SK-N-SH treated with all-trans-retinoic acid at 6 μM for 48 hours (cell line): ENCODE measurements at regions not wholly inside any gene's neighbourhood (a gene's known extent, or its start where the extent isn't known, plus 50 kb on each side); places are given as distances from the start of the nearest gene placed in this dataset.
A peak's percentile ranks its signal among the peaks of the same experiment; 100 is the strongest.

ENCODE experiments used
- ATAC-seq: fragments of 200-7000 bp; cut with Tn5 transposase; 3 replicates; pipeline ENCODE4 v1.9.1; 2020; ENCODE audit warnings: mild to moderate bottlenecking, moderate library complexity
- ARNTL ChIP-seq: fragments of 450-650 bp; formaldehyde crosslinking; IDR thresholded peaks from 2 replicates; pipeline ENCODE4 v1.5.0; 2020; ENCODE audit warnings: low read depth, mild to moderate bottlenecking, moderate library complexity, borderline replicate concordance
- BACH2 ChIP-seq: fragments of 250-450 bp; sonication (Bioruptor Pico); IDR thresholded peaks from 2 replicates; pipeline ENCODE4 v1.9.0; 2021; ENCODE audit warnings: mild to moderate bottlenecking, borderline replicate concordance
- CREB5 ChIP-seq: fragments of 250-450 bp; sonication (Bioruptor Pico); IDR thresholded peaks from 2 replicates; pipeline ENCODE4 v1.5.1; 2020; ENCODE audit warnings: low read depth, mild to moderate bottlenecking, moderate library complexity
- CSDC2 ChIP-seq: fragments of 250-450 bp; sonication (Bioruptor Pico); IDR thresholded peaks from 2 replicates; pipeline ENCODE4 v1.5.0; 2020; ENCODE audit warnings: mild to moderate bottlenecking, moderate library complexity
- CSRNP3 ChIP-seq: fragments of 250-450 bp; sonication (Bioruptor Pico); IDR thresholded peaks from 2 replicates; pipeline ENCODE4 v1.5.1; 2021; ENCODE audit warnings: mild to moderate bottlenecking, moderate library complexity
- ESRRG ChIP-seq: fragments of 250-450 bp; sonication (Bioruptor Pico); IDR thresholded peaks from 2 replicates; pipeline ENCODE4 v1.6.1; 2021; ENCODE audit warnings: mild to moderate bottlenecking
- GLIS3 ChIP-seq: fragments of 250-450 bp; sonication (Bioruptor Pico); IDR thresholded peaks from 2 replicates; pipeline ENCODE4 v1.5.0; 2020; ENCODE audit warnings: mild to moderate bottlenecking, moderate library complexity
- ISL1 ChIP-seq: fragments of 250-450 bp; sonication (Bioruptor Pico); IDR thresholded peaks from 2 replicates; pipeline ENCODE4 v2.1.2; 2022; ENCODE audit warnings: mild to moderate bottlenecking, moderate library complexity
- OSR1 ChIP-seq: fragments of 250-450 bp; sonication (Bioruptor Pico); IDR thresholded peaks from 2 replicates; pipeline ENCODE4 v1.8.0; 2022; ENCODE audit warnings: moderate library complexity, mild to moderate bottlenecking, inconsistent platforms
- PATZ1 ChIP-seq: fragments of 250-450 bp; sonication (Bioruptor Pico); IDR thresholded peaks from 2 replicates; pipeline ENCODE4 v1.8.0; 2020; ENCODE audit warnings: mild to moderate bottlenecking, moderate library complexity, borderline replicate concordance
- PPARA ChIP-seq: fragments of 250-450 bp; sonication (Bioruptor Pico); IDR thresholded peaks from 2 replicates; pipeline ENCODE4 v1.5.0; 2020; ENCODE audit warnings: mild to moderate bottlenecking, borderline replicate concordance
- RARB ChIP-seq: fragments of 250-450 bp; sonication (Bioruptor Pico); IDR thresholded peaks from 2 replicates; pipeline ENCODE4 v1.8.0; 2021; ENCODE audit warnings: mild to moderate bottlenecking, moderate library complexity
- TCF4 ChIP-seq: fragments of 250-450 bp; sonication (Bioruptor Pico); IDR thresholded peaks from 2 replicates; pipeline ENCODE4 v1.8.0; 2021; ENCODE audit warnings: mild to moderate bottlenecking, moderate library complexity, borderline replicate concordance
- TOX ChIP-seq: fragments of 250-450 bp; sonication (Bioruptor Pico); IDR thresholded peaks from 2 replicates; pipeline ENCODE4 v1.8.0; 2021; ENCODE audit warnings: mild to moderate bottlenecking, moderate library complexity, borderline replicate concordance
- ZC3H10 ChIP-seq: fragments of 250-450 bp; sonication (Bioruptor Pico); IDR thresholded peaks from 2 replicates; pipeline ENCODE4 v1.5.1; 2021; ENCODE audit warnings: mild to moderate bottlenecking, moderate library complexity
- ZFP3 ChIP-seq: fragments of 250-450 bp; sonication (Bioruptor Pico); IDR thresholded peaks from 2 replicates; pipeline ENCODE4 v1.5.0; 2020; ENCODE audit warnings: mild to moderate bottlenecking, moderate library complexity
- ZFP30 ChIP-seq: fragments of 450-650 bp; formaldehyde crosslinking; IDR thresholded peaks from 2 replicates; pipeline ENCODE4 v1.5.0; 2022; ENCODE audit warnings: mild to moderate bottlenecking, moderate library complexity
- ZNF565 ChIP-seq: fragments of 450-650 bp; formaldehyde crosslinking; conservative IDR thresholded peaks from 2 replicates; pipeline ENCODE4 v1.5.0; 2020; ENCODE audit warnings: low read depth, mild to moderate bottlenecking, moderate library complexity
- ZNF70 ChIP-seq: fragments of 450-650 bp; formaldehyde crosslinking; IDR thresholded peaks from 2 replicates; pipeline ENCODE4 v1.5.0; 2020; ENCODE audit warnings: mild to moderate bottlenecking, moderate library complexity
- ZNF8 ChIP-seq: fragments of 450-650 bp; formaldehyde crosslinking; IDR thresholded peaks from 2 replicates; pipeline ENCODE4 v1.5.0; 2020; ENCODE audit warnings: mild to moderate bottlenecking, moderate library complexity
- TF ChIP-seq, protein P1 (sequence below): fragments of 250-450 bp; sonication (Bioruptor Pico); IDR thresholded peaks from 2 replicates; pipeline ENCODE4 v1.8.0; 2021; ENCODE audit warnings: low read depth, mild to moderate bottlenecking, moderate library complexity, borderline replicate concordance
- TF ChIP-seq, protein P2 (sequence below): fragments of 250-450 bp; sonication (Bioruptor Pico); IDR thresholded peaks from 2 replicates; pipeline ENCODE4 v1.5.0; 2020; ENCODE audit warnings: mild to moderate bottlenecking, moderate library complexity

DNA sequence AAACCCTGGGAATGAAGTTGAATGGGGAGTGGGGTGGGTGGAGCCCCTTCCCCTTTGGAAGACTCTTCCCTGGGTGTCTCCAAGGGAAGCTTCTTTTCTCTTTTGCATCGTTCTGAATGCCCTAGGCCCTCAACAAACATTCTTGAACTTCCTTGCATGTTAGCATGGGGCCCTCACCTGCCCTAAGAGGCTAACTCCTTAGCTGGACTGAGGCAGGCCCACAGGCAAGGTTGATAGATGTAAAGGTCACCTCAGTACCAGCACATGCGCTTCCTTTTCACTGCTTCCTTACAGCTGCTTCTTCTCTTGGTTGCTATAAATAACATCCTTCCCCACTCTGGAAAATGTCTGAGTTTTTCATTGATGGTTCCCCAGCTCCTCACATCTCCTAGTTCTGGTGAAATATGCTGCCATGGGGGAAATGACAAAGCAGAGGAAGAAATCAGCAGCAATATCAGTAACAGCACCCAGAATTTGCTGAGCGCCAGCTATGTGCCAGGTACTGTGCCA is 160.6 kb upstream of the FRMD6 start:
- ATAC-seq, result peak; percentile 22; the same call in 1 of the 3 replicates
- TF ChIP-seq ZNF565 (CRISPR knock-in tag) (no peak), ZC3H10 (CRISPR knock-in tag) (no peak), PATZ1 (CRISPR knock-in tag) (no peak), GLIS3 (no peak), OSR1 (CRISPR knock-in tag) (no peak), TOX (CRISPR knock-in tag) (no peak), CREB5 (CRISPR knock-in tag) (no peak), CSDC2 (no peak), ZNF8 (CRISPR knock-in tag) (no peak), RARB (CRISPR knock-in tag) (no peak)

DNA sequence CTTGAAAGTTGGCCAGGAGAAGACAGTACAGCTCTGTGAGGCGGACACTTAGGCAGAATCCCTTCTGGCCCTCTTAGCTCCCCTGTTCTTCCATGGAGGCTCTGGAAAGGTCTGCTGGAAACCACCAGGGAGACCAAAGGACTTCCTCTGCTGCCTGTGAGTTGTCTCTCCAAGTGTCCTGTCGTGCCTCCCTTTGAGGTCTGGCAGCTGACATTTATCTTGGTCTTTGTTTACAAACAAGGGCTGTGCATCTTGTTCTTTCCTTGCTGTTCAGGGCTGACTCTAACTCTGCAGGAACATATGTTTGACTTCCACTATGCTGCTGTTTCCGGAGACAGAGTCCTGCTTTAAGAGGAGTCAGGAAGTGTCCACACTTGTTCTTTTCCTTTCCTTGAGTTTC is 159.9 kb upstream of the FRMD6 start:
- ATAC-seq, result no peak
- TF ChIP-seq ZFP3, result no peak
- no peak for TF ChIP-seq PPARA (CRISPR knock-in tag)
- TF ChIP-seq, protein P1, sequence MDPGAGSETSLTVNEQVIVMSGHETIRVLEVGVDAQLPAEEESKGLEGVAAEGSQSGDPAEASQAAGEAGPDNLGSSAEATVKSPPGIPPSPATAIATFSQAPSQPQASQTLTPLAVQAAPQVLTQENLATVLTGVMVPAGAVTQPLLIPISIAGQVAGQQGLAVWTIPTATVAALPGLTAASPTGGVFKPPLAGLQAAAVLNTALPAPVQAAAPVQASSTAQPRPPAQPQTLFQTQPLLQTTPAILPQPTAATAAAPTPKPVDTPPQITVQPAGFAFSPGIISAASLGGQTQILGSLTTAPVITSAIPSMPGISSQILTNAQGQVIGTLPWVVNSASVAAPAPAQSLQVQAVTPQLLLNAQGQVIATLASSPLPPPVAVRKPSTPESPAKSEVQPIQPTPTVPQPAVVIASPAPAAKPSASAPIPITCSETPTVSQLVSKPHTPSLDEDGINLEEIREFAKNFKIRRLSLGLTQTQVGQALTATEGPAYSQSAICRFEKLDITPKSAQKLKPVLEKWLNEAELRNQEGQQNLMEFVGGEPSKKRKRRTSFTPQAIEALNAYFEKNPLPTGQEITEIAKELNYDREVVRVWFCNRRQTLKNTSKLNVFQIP, result no peak

DNA sequence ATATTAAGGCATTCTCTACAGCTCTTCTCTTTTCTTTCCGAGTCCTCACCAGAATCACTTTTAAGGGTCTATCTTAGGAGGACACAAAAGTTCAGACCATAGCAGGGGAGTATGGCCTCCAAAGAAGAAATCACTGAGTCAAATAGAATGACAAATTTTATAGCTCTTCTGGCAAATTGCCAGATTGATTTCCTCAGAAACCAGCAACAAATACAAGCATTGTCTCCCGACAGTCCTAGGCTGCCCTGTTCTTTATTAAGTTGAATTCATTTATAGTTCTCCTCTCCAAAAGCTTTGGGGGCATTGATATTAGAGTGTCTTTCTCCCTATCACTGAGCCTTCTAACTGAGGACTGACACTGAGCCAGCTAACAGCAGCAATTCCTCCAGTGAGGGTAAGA is 156.4 kb upstream of the FRMD6 start:
- no peak for ATAC-seq

More for the DNA sequence above, 156.4 kb upstream of the FRMD6 start:
- TF ChIP-seq PPARA (CRISPR knock-in tag) (no peak), ESRRG (CRISPR knock-in tag) (no peak), OSR1 (CRISPR knock-in tag) (no peak), ZC3H10 (CRISPR knock-in tag) (no peak), TCF4 (CRISPR knock-in tag) (no peak), ZNF565 (CRISPR knock-in tag) (no peak), TOX (CRISPR knock-in tag) (no peak), ZFP30 (CRISPR knock-in tag) (no peak), ARNTL (no peak), CSRNP3 (CRISPR knock-in tag) (no peak), ZNF70 (CRISPR knock-in tag) (no peak), ISL1 (CRISPR knock-in tag) (no peak), PATZ1 (CRISPR knock-in tag) (no peak), GLIS3 (no peak), BACH2 (CRISPR knock-in tag) (no peak)
- TF ChIP-seq, protein P2, sequence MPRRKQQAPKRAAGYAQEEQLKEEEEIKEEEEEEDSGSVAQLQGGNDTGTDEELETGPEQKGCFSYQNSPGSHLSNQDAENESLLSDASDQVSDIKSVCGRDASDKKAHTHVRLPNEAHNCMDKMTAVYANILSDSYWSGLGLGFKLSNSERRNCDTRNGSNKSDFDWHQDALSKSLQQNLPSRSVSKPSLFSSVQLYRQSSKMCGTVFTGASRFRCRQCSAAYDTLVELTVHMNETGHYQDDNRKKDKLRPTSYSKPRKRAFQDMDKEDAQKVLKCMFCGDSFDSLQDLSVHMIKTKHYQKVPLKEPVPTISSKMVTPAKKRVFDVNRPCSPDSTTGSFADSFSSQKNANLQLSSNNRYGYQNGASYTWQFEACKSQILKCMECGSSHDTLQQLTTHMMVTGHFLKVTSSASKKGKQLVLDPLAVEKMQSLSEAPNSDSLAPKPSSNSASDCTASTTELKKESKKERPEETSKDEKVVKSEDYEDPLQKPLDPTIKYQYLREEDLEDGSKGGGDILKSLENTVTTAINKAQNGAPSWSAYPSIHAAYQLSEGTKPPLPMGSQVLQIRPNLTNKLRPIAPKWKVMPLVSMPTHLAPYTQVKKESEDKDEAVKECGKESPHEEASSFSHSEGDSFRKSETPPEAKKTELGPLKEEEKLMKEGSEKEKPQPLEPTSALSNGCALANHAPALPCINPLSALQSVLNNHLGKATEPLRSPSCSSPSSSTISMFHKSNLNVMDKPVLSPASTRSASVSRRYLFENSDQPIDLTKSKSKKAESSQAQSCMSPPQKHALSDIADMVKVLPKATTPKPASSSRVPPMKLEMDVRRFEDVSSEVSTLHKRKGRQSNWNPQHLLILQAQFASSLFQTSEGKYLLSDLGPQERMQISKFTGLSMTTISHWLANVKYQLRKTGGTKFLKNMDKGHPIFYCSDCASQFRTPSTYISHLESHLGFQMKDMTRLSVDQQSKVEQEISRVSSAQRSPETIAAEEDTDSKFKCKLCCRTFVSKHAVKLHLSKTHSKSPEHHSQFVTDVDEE (CRISPR knock-in tag), result no peak
- TF ChIP-seq, protein P1, result no peak
- TF ChIP-seq, all 23 proteins: peak for 0
